HG02623 (cell line): ENCODE measurements at regions not wholly inside any gene's neighbourhood (a gene's known extent, or its start where the extent isn't known, plus 50 kb on each side); places are given as distances from the start of the nearest gene placed in this dataset.
"Not testable (repeated sequence)": the region's sequence is repeated elsewhere in the genome, so short reads cannot be mapped to it uniquely, and the experiment has no call there.

ENCODE experiments used
- ATAC-seq: cut with Tn5 transposase; IDR thresholded peaks from one replicate; pipeline ENCODE4 v1.9.1; 2021; ENCODE audit warnings: moderate library complexity; ENCODE audit not compliant: unreplicated experiment

- ATAC-seq: no peak
Measured at GRCh38 chr6:156602066-156602385, 175.2 kb upstream of the ARID1B start.

GRCh38 chr6:156601152-156602065 lies 175.8 kb upstream of the ARID1B start:
- no peak for ATAC-seq

- ATAC-seq: no peak
Measured at GRCh38 chr6:156600678-156601077, 176.5 kb upstream of the ARID1B start.

- no peak for ATAC-seq
Measured at GRCh38 chr6:156599978-156600590, 177.1 kb upstream of the ARID1B start.

- ATAC-seq: no peak
Measured at GRCh38 chr6:156599366-156599765, 177.8 kb upstream of the ARID1B start.

- ATAC-seq: no peak
Measured at GRCh38 chr6:156598855-156599180, 178.4 kb upstream of the ARID1B start.

- ATAC-seq: no peak
Measured at GRCh38 chr6:156598071-156598854, 178.9 kb upstream of the ARID1B start.

- ATAC-seq: no peak
Measured at GRCh38 chr6:156597095-156597494, 180.1 kb upstream of the ARID1B start.

- ATAC-seq: no peak
Measured at GRCh38 chr6:156595476-156595875, 181.7 kb upstream of the ARID1B start.

GRCh38 chr6:156593893-156594292 lies 183.3 kb upstream of the ARID1B start:
- ATAC-seq: no peak

GRCh38 chr6:156593127-156593526 lies 184.1 kb upstream of the ARID1B start:
- ATAC-seq: no peak

- no peak for ATAC-seq
Measured at GRCh38 chr6:156590482-156590881, 186.7 kb upstream of the ARID1B start.

GRCh38 chr6:156589281-156589680 lies 187.9 kb upstream of the ARID1B start:
- no peak for ATAC-seq

- ATAC-seq: no peak
Measured at GRCh38 chr6:156587751-156588301, 189.4 kb upstream of the ARID1B start.

- ATAC-seq: no peak
Measured at GRCh38 chr6:156587071-156587470, 190.1 kb upstream of the ARID1B start.

GRCh38 chr6:156585859-156586258 lies 191.3 kb upstream of the ARID1B start:
- no peak for ATAC-seq

- ATAC-seq: not testable (repeated sequence)
Measured at GRCh38 chr6:156584121-156584520, 193.1 kb upstream of the ARID1B start.

GRCh38 chr6:156583083-156583482 lies 194.1 kb upstream of the ARID1B start:
- ATAC-seq: no peak

GRCh38 chr6:156582509-156582992 lies 194.6 kb upstream of the ARID1B start:
- ATAC-seq: no peak

- no peak for ATAC-seq
Measured at GRCh38 chr6:156579564-156579963, 197.6 kb upstream of the ARID1B start.

GRCh38 chr6:156577749-156578148 lies 199.4 kb upstream of the ARID1B start:
- ATAC-seq: no peak
